ENCODE measurements at regions not wholly inside any gene's neighbourhood (a gene's known extent, or its start where the extent isn't known, plus 50 kb on each side); places are given as distances from the start of the nearest gene placed in this dataset.

DNA sequence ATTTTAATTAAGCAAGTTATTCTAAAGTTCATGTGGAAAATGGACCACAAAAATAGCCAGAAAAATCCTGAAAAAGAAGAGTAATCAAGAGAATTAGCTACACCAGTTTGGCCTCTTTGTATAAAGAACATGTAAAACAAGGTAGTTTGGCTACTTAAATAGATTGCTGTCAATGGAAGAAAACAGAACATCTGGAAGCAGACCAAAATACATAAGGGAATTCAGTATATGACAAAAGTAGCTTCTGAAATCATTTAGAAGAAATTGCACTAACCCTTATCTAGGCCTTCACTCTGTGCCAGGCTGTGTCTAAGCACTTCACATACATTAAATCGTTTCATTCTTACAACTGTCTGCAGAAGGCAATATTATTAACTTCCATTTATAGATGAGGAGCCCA is 156.6 kb downstream of the PRDM6 start:
- Histone ChIP-seq H4K91ac (replicated peaks; ENCODE audit: insufficient read length, low read length) (no peak overlapping the region), H2BK15ac (ENCODE audit: low read length) (no peak overlapping the region), H2BK120ac (replicated peaks; ENCODE audit: low read depth, low read length) (no peak overlapping the region), H3K23me2 (ENCODE audit: low read depth, low read length) (no peaks in the 10 kb centered on the region), H3K9me3 (ENCODE audit: insufficient read depth in 2 of 2, low read depth in 1 of 2, low read length in 1 of 2) (peaks cover 3 to 4% of the 10 kb centered on the region in 2 experiments; a peak in 1 of 4 replicates), H4K5ac (ENCODE audit: insufficient read length, low read depth, low read length) (no peak overlapping the region), H3K36me3 (ENCODE audit: control insufficient read depth in 2 of 4, insufficient read depth in 4 of 4, low read length in 3 of 4) (no peaks in the 10 kb centered on the region), H2BK12ac (ENCODE audit: low read depth, low read length) (no peak overlapping the region), H2BK20ac (ENCODE audit: low read length) (no peak overlapping the region), H3K4me1 (replicated peaks in 1 of 4; ENCODE audit: control insufficient read depth in 3 of 4, insufficient read depth in 4 of 4, low read length in 3 of 4) (peaks cover 0 to 5% (median 0%) of the 10 kb centered on the region in 4 experiments; a peak in 1 of 7 replicates), H4K8ac (ENCODE audit: extremely low read depth, insufficient read depth, low read length) (no peak overlapping the region), H3K4me3 (ENCODE audit: extremely low read depth in 1 of 4, insufficient read depth in 2 of 4, low read depth in 3 of 4, low read length in 4 of 4) (no peak overlapping the region), H3K23ac (ENCODE audit: insufficient read length) (no peak overlapping the region), H3K79me1 (ENCODE audit: low read depth, low read length) (no peaks in the 10 kb centered on the region), H3K4me2 (ENCODE audit: insufficient read depth in 1 of 2, low read depth in 2 of 2, low read length in 2 of 2) (no peak overlapping the region), H2AK5ac (ENCODE audit: low read depth, low read length) (no peak overlapping the region; the same call in 1 of the 2 replicates), H3K27ac (ENCODE audit: low read depth, low read length) (no peak overlapping the region), H3K27me3 (replicated peaks in 1 of 4; ENCODE audit: control insufficient read depth in 3 of 4, extremely low read depth in 1 of 4, insufficient read depth in 3 of 4, low read length in 3 of 4) (no peaks in the 10 kb centered on the region), H3K14ac (ENCODE audit: insufficient read length) (no peak overlapping the region), H4K20me1 (replicated peaks in 1 of 2; ENCODE audit: control insufficient read depth in 1 of 2, insufficient read depth in 2 of 2, low read length in 2 of 2) (no peaks in the 10 kb centered on the region), H3K4ac (replicated peaks; ENCODE audit: insufficient read length, low read depth, low read length) (no peak overlapping the region), H2BK5ac (ENCODE audit: low read depth, low read length) (no peak overlapping the region), H3K9ac (replicated peaks in 1 of 4; ENCODE audit: extremely low read depth in 1 of 4, low read depth in 3 of 4, low read length in 3 of 4) (no peak overlapping the region), H2AFZ (ENCODE audit: low read length) (no peak overlapping the region), H3K56ac (replicated peaks; ENCODE audit: insufficient read length, low read depth, low read length) (no peak overlapping the region), H3K79me2 (ENCODE audit: control insufficient read depth in 1 of 2, insufficient read depth in 2 of 2, low read length in 2 of 2) (no peaks in the 10 kb centered on the region), H3K18ac (ENCODE audit: extremely low read depth, low read length) (no peak overlapping the region)
- DNase-seq (ENCODE audit: low read depth in 1 of 2, low spot score in 2 of 2) (no peak), FAIRE-seq (no peak)
- CTCF ChIA-PET (ENCODE audit: partially characterized antibody): interaction anchor here (1.0 to 1.4 kb wide), 2 partner anchors 29 to 126 kb away, joined by 3 to 5 read pairs; no protein-coding TSS in a partner anchor
- 95% methylated on average over 1 of the region's 1 CpG; no CpG with 5 or more reads in 1 of the 2 experiments for WGBS, 2 experiments (ENCODE audit: extremely low coverage in 1 of 2, insufficient coverage in 1 of 2, insufficient read length in 1 of 2, insufficient replicate concordance in 2 of 2, low coverage in 1 of 2, low lambda C conversion rate in 2 of 2, missing lambda C conversion rate in 1 of 2)
- POLR2A ChIA-PET (ENCODE audit: partially characterized antibody): no interaction called here
- TF ChIP-seq, protein P1, sequence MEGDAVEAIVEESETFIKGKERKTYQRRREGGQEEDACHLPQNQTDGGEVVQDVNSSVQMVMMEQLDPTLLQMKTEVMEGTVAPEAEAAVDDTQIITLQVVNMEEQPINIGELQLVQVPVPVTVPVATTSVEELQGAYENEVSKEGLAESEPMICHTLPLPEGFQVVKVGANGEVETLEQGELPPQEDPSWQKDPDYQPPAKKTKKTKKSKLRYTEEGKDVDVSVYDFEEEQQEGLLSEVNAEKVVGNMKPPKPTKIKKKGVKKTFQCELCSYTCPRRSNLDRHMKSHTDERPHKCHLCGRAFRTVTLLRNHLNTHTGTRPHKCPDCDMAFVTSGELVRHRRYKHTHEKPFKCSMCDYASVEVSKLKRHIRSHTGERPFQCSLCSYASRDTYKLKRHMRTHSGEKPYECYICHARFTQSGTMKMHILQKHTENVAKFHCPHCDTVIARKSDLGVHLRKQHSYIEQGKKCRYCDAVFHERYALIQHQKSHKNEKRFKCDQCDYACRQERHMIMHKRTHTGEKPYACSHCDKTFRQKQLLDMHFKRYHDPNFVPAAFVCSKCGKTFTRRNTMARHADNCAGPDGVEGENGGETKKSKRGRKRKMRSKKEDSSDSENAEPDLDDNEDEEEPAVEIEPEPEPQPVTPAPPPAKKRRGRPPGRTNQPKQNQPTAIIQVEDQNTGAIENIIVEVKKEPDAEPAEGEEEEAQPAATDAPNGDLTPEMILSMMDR (IDR thresholded peaks at IDR 0.05; ENCODE audit: control extremely low read depth in 1 of 3, insufficient read depth in 1 of 3, low read depth in 1 of 3, low read length in 3 of 3): no peak
- TF ChIP-seq CHD2 (IDR thresholded peaks at IDR 0.05; ENCODE audit: low read length) (no peak), FOSL1 (IDR thresholded peaks at IDR 0.05; ENCODE audit: insufficient read depth, low read depth, low read length) (no peak), SRF (IDR thresholded peaks at IDR 0.05; ENCODE audit: low read depth, low read length) (no peak), RXRA (IDR thresholded peaks at IDR 0.05; ENCODE audit: insufficient read depth, low read depth, low read length) (no peak), BRCA1 (IDR thresholded peaks at IDR 0.05; ENCODE audit: low read depth, low read length) (no peak), RFX5 (IDR thresholded peaks at IDR 0.05; ENCODE audit: borderline replicate concordance, low read depth, low read length) (no peak), NANOG (IDR thresholded peaks at IDR 0.05; ENCODE audit: insufficient read depth, low read depth, low read length, poor library complexity, severe bottlenecking) (no peak), POLR2AphosphoS5 (IDR thresholded peaks at IDR 0.05; ENCODE audit: low read depth, low read length) (no peak), TEAD4 (IDR thresholded peaks at IDR 0.05; ENCODE audit: low read depth, low read length) (no peak), SUZ12 (IDR thresholded peaks at IDR 0.05; ENCODE audit: low read length) (no peak), EP300 (IDR thresholded peaks at IDR 0.05; ENCODE audit: borderline replicate concordance in 1 of 2, low read depth in 2 of 2, low read length in 2 of 2) (no peak)
